PC-9 (cell line): ENCODE measurements at regions not wholly inside any gene's neighbourhood (a gene's known extent, or its start where the extent isn't known, plus 50 kb on each side); places are given as distances from the start of the nearest gene placed in this dataset.

Source experiments
- EZH2 ChIP-seq: fragments of 200-600 bp; sonication (generic); IDR thresholded peaks from 2 replicates; pipeline ENCODE4 v1.8.0; 2017; ENCODE audit warnings: antibody characterized with exemption, low read depth
- TF ChIP-seq, protein P1 (sequence below): fragments of 200-600 bp; sonication (generic); conservative IDR thresholded peaks from 2 replicates; pipeline ENCODE4 v1.6.1; 2017; ENCODE audit warnings: mixed run types, antibody characterized with exemption, mild to moderate bottlenecking, moderate library complexity

DNA sequence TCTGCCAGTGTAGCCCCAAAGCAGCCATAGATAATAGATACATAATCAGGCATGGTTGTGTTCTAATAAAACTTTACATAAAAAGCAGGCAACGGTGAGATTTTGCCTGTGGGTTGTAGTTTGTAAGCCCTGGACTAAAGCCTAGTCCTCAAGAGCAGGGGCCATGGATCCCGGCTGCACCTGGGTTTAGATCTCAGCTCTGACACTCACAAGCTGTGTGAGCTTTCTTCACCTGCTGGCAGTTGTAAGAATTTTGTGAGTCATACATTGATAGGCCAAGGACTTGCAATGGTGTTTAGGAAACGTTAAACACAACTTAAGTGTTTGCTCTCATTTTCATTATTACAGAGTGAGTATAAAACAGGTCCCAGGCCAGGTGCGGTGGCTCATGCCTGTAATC is 395.8 kb upstream of the TBX3 start:
- TF ChIP-seq, protein P1, sequence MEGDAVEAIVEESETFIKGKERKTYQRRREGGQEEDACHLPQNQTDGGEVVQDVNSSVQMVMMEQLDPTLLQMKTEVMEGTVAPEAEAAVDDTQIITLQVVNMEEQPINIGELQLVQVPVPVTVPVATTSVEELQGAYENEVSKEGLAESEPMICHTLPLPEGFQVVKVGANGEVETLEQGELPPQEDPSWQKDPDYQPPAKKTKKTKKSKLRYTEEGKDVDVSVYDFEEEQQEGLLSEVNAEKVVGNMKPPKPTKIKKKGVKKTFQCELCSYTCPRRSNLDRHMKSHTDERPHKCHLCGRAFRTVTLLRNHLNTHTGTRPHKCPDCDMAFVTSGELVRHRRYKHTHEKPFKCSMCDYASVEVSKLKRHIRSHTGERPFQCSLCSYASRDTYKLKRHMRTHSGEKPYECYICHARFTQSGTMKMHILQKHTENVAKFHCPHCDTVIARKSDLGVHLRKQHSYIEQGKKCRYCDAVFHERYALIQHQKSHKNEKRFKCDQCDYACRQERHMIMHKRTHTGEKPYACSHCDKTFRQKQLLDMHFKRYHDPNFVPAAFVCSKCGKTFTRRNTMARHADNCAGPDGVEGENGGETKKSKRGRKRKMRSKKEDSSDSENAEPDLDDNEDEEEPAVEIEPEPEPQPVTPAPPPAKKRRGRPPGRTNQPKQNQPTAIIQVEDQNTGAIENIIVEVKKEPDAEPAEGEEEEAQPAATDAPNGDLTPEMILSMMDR = no peak
- TF ChIP-seq EZH2 = no peak
